Right cardiac atrium (tissue), 5 donors: ENCODE measurements at regions not wholly inside any gene's neighbourhood (a gene's known extent, or its start where the extent isn't known, plus 50 kb on each side); places are given as distances from the start of the nearest gene placed in this dataset.

Source experiments
- ATAC-seq, 2 donors: fragments of 200-7000 bp; cut with Tn5 transposase; one replicate each; pipeline versions ENCODE4 v1.8.0 to v1.9.1; 2020; ENCODE audit warnings: moderate library complexity in 2 of 2, mild to moderate bottlenecking in 1 of 2
- DNase-seq, 3 donors: peaks; one replicate each; pipeline ENCODE4 v3.0.0-alpha.2; 2020
- H3K27ac ChIP-seq: one replicate; pipeline ENCODE4 v1.5.1; 2013; ENCODE audit warnings: mild to moderate bottlenecking, low read length, control low read depth, moderate library complexity
- H3K27me3 ChIP-seq: one replicate; pipeline ENCODE4 v1.6.1; 2013; ENCODE audit not compliant: control insufficient read depth, insufficient read depth
- H3K4me1 ChIP-seq: one replicate; pipeline ENCODE4 v1.6.1; 2013; ENCODE audit warnings: low read length; ENCODE audit not compliant: control insufficient read depth, insufficient read depth
- H3K4me3 ChIP-seq: one replicate; pipeline ENCODE4 v1.5.1; 2013; ENCODE audit warnings: low read length, control low read depth
- H3K9me3 ChIP-seq: one replicate; pipeline ENCODE4 v1.6.1; 2013; ENCODE audit warnings: low read length; ENCODE audit not compliant: control insufficient read depth
- WGBS: extraction: QIAGEN DNeasy Blood & Tissue Kit; methylation state at CpG from one replicate; pipeline ENCODE4 v1.1.7; 2013; 5-methylcytosine and 5-hydroxymethylcytosine counted together
- intact Hi-C, 4 donors: fragments of 100-400 bp; cut with DNase I; formaldehyde crosslinking; loops; one replicate each; pipeline versions ENCODE4 v1.11.0 to v1.14.0; 2022 to 2023
- donor health status: healthy with polysubstance abuse.
- donor health status: DM: no; HTN: yes; CAD: no.
- donor health status: DM: no; HTN: no; CAD: no.
- donor health status: DM: no; HTN: yes; CAD: no; lungs with severe emphysema.
- donor health status: DM: yes; HTN: yes; CAD: no.

DNA sequence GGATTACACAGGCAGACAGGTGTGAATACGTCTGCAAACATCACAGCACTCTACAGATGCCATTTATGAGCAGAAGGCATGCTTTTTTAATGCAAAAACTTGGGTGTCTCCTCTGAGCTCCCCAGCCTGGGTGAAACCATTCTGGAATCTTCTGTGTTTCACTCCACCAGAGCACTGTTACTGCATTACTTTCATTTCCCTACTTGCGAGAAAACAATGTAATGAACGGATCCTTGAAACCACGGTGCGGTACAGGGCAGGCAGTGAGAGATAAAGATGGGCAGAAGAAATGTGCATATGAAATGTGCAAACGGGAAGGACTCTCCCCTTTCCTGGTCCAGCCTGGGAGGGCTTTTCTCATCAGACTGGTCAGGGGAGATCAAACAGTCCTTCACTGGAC, 584.3 kb upstream of the KLF4 start:
- Histone ChIP-seq H3K4me3 (no peak overlapping the region), H3K9me3 (no peaks in the 10 kb centered on the region), H3K27me3 (no peaks in the 10 kb centered on the region), H3K27ac (no peak overlapping the region), H3K4me1 (no peaks in the 10 kb centered on the region)
- no peak for DNase-seq
- ATAC-seq = no peak
- WGBS = 71% methylated on average over 6 of the region's 6 CpGs
- intact Hi-C loops = no loop called here

DNA sequence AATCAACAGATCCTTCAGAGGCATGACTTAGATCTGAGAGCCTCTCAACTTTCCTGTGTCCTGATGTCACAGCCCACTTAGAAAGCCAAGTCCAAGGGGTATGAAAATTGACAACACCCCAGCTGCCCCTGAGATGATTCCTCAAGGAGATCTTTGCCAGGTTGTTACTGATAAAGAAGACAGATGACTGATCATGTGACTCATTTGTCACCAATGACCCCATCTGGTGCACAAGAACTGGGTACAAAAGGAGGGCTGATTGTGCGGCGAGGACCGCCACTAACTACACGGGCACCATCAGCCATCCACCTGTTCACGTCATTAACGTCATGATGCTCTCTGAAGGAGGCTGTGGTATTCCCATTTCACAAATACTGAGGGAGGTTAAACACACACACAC, 583.2 kb upstream of the KLF4 start:
- H3K27ac ChIP-seq = no peak overlapping the region
- no peaks in the 10 kb centered on the region for H3K4me1 ChIP-seq
- DNase-seq (no peak), ATAC-seq (no peak)
- H3K9me3 ChIP-seq = no peaks in the 10 kb centered on the region
- H3K4me3 ChIP-seq = no peak overlapping the region
- 98% methylated on average over 6 of the region's 6 CpGs for WGBS
- intact Hi-C loops = no loop called here
- H3K27me3 ChIP-seq = no peaks in the 10 kb centered on the region

DNA sequence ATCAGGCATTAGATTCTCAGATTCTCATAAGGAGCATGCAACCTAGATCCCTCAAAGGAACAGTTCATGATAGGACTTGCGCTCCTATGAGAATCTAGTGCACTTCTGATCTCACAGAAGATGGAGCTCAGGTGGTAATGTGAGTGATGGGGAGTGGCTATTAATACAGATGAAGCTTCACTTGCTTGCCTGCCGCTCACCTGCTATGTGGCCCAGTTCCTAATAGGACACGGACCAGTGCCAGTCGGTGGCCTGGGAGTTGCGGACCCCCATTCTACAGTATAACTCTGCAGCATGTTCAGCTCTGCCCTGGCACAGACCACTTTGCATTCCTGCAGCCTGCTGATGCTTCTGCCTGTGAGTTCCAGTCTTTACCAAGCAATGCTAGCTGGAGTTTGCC, 581.3 kb upstream of the KLF4 start:
- no peaks in the 10 kb centered on the region for H3K4me1 ChIP-seq
- DNase-seq (no peak), ATAC-seq (no peak)
- no peak overlapping the region for H3K27ac ChIP-seq
- intact Hi-C loops = no loop called here
- no peaks in the 10 kb centered on the region for H3K9me3 ChIP-seq
- H3K27me3 ChIP-seq = no peaks in the 10 kb centered on the region
- WGBS = 99% methylated on average over 5 of the region's 5 CpGs
- no peak overlapping the region for H3K4me3 ChIP-seq

DNA sequence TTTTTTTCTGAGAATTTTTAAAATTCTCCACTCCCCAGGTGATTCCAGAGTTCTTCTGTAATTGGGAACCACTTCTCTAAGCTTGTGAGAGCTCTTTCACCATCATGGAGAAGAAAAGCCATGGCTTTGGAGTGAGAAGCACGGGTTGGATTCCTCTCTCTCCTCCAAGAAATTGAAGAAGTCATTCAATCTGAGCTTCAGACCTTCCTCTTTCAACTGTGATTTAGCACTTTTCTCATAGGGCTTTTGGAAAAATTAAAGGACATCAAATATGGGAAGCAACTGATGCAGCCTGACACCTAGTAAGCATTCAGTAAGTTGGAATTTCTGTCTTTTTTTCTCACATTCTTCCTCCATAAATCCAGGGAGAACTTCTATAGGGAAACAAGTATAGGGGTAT, 580.4 kb upstream of the KLF4 start:
- H3K27ac ChIP-seq = no peak overlapping the region
- 71% methylated on average over 1 of the region's 1 CpG for WGBS
- no peak for DNase-seq
- H3K4me3 ChIP-seq = no peak overlapping the region
- intact Hi-C loops = no loop called here
- H3K27me3 ChIP-seq = no peaks in the 10 kb centered on the region
- no peak for ATAC-seq
- H3K9me3 ChIP-seq = no peaks in the 10 kb centered on the region
- H3K4me1 ChIP-seq = no peaks in the 10 kb centered on the region

DNA sequence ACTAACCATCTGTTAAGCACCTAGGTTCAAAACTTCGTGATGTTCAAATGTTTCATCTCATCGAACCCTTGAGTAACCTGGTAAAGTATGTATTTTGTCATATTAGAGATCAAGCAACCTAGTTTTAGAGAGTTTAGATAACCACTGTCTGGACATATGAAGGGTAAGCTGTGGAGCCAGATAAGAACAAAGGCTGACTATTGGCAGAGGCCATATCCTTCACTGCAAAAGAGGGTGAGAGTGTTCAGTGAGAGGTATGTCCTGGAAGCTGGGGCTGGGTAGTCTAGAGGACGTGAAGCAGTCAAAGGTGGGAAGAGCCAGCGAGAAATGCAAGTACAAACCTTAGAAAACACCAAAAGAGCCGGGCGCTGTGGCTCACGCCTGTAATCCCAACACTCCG, 573.1 kb upstream of the KLF4 start:
- no peaks in the 10 kb centered on the region for H3K27me3 ChIP-seq
- no peaks in the 10 kb centered on the region for H3K9me3 ChIP-seq
- no peaks in the 10 kb centered on the region for H3K4me1 ChIP-seq
- ATAC-seq = no peak
- intact Hi-C loops = no loop called here
- H3K27ac ChIP-seq = no peak overlapping the region
- no peak for DNase-seq
- 92% methylated on average over 8 of the region's 8 CpGs for WGBS
- no peak overlapping the region for H3K4me3 ChIP-seq

DNA sequence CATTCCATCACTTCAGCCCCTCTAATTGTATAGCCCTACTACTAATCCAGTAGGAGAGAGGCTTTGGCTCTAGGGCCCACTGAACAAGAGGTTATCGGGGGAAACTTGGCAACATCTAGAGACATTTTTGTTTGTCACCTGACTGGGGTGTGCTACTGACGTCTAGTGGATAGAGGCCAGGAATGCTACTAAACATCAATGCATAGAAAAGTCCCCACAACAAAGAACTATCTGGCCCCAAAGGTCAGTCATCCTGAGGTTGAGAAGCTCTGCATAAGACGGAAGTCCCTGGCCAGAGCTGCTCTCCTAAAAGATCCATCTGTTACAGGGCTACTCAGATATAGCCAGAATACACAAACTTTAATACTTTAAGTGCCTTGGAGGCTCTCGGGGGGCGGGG, 570.6 kb upstream of the KLF4 start:
- 84% methylated on average over 5 of the region's 5 CpGs for WGBS
- no peaks in the 10 kb centered on the region for H3K4me1 ChIP-seq
- no peak overlapping the region for H3K27ac ChIP-seq
- no peaks in the 10 kb centered on the region for H3K9me3 ChIP-seq
- no peak overlapping the region for H3K4me3 ChIP-seq
- ATAC-seq (no peak), DNase-seq (no peak)
- intact Hi-C loops = no loop called here
- H3K27me3 ChIP-seq = no peaks in the 10 kb centered on the region

DNA sequence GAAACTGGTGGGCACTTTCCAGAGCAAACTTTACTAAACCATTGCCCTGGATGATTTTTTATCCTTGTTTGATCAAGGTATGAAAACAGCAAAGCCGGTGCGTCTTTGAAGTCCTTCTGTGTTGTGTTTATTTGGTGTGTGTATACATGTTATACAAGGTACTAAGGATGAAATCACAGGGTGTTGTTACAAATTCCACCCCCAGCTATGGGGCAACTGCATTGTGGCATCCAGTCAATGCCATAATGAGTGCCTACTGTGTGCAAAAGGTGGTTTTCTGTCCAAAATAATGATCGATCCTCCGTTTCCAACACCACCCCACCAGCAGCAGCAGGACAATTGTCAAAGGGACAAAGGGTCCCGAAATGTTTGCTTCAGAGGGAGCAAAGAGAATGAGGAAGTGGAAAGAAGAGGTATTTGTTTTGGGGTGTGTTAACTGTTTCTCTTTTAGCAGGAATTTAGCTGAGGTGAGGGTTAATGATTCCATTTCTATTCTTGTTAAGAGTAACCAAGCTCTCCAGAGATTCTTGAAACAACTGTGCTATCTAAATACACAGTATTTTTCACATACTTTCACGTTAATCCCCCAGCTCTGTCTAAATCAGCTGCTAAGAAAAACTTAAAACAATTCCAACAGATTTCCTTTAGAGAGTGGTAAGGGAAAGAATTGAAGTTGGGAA, 568.7 kb upstream of the KLF4 start:
- DNase-seq (no peak), ATAC-seq (no peak)
- WGBS = 81% methylated on average over 6 of the region's 6 CpGs
- Histone ChIP-seq H3K27me3 (no peaks in the 10 kb centered on the region), H3K9me3 (no peaks in the 10 kb centered on the region), H3K27ac (no peak overlapping the region), H3K4me3 (no peak overlapping the region), H3K4me1 (peaks cover 3% of the 10 kb centered on the region)
- intact Hi-C loops = loop anchor here in 2 of 4 donors (10.0 kb wide), 2 partner anchors 57 to 423 kb away; no protein-coding TSS in a partner anchor

DNA sequence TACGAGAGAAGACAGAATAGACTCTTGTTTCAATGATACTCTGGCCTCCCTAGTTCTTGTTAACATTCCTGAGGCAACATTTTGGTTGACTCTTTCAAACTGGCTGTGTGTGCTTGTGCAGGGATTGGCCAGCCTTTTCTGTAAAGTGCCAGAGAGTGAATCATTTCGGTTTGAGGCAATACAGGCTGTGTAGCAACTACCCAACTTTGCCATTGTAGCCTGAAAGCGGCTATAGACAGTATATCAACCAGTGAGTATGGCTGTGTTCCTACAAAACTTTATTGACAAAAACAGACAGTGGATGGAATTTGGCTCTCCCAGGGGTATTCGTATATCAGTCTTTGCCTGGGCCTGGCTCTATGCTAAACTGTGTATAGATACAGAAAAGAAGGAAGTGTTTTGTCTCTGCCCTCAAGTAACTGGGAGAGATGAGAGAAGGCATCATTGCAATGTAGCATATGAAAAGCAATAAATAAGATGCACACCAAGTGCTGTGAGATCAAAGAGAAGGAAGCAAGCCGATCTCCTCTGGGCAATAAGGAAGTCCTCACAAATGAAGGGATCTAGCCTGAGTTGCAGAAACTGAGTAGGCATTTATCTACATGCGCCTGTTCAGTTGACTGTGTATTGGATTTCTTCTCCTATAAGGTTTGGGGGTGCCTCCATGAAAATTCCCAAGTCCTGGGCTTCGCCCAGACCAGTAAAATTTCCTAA, 568.0 kb upstream of the KLF4 start:
- H3K4me1 ChIP-seq = peaks cover 5% of the 10 kb centered on the region
- H3K4me3 ChIP-seq = no peak overlapping the region
- H3K27ac ChIP-seq = no peak overlapping the region
- no peaks in the 10 kb centered on the region for H3K9me3 ChIP-seq
- intact Hi-C loops = loop anchor here in 2 of 4 donors (10.0 kb wide), 2 partner anchors 57 to 423 kb away; no protein-coding TSS in a partner anchor
- no peaks in the 10 kb centered on the region for H3K27me3 ChIP-seq
- 68% methylated on average over 7 of the region's 7 CpGs for WGBS
- DNase-seq = peak in 1 of 3 donors; percentile 14
- peak; percentile 68 to 82 for ATAC-seq

DNA sequence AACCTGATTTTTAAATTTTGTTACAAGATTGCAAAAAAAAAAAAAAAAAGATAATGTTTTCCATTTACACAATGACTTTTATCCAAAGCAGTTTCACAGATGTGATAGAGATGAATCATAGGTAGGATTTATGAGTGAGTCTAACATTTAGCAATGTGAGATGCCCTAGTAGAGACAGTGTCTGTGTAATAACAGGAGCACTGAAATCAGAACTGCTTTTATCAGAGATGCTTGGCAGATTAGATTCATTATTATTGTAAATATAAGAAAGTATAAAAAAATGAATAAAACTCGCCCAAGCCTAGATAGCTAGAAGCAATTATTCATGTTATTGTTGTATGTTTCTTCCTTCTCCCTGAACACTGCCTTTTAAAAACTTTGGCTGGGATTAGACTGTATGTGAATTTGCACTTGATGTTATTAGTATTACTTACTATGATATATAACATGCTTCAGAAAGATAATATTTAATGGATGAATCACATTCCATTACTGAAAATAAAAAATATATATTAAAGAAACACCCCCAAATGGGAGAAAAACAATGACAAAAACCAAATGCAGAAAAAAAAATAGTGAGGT, 567.3 kb upstream of the KLF4 start:
- Histone ChIP-seq H3K4me3 (no peak overlapping the region), H3K4me1 (peaks cover 8% of the 10 kb centered on the region), H3K27me3 (no peaks in the 10 kb centered on the region), H3K9me3 (no peaks in the 10 kb centered on the region), H3K27ac (no peak overlapping the region)
- 74% methylated on average over 1 of the region's 1 CpG for WGBS
- DNase-seq (no peak), ATAC-seq (no peak)
- intact Hi-C loops = loop anchor here in 2 of 4 donors (10.0 kb wide), 2 partner anchors 58 to 422 kb away; no protein-coding TSS in a partner anchor

DNA sequence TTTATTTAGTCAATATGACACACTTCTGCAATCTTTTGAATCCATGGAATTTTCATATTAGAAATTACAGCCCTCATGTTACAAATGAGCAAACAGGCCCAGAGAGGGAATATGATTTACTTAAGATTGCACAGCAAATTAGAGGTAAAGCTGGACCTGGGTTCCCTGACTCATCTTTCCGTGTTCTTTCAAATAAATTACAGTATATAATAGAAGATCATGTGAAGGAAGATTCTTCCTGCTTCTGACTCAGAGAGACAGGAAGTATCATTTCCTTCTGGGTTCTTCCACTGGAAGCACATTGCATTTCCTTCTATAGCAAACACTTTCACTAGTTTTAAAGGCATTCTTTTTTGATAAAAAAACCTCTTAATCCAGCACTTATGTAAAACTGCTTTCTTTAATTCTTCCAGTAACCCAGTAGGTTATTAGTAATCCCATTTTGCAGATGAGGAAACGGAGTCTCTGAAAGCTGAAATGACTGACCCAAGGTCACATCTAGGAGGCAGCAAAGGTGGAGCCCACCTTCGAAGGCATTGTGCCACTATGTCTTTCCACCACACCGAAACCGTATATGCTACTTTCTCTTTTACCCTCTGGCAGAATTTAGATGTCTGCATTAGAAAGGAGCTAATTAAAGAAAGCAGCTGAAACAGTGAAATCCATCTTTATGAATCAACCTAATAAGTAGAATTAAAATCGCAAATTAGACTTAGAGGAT, 566.7 kb upstream of the KLF4 start:
- peaks cover 8% of the 10 kb centered on the region for H3K4me1 ChIP-seq
- no peaks in the 10 kb centered on the region for H3K9me3 ChIP-seq
- no peak overlapping the region for H3K4me3 ChIP-seq
- intact Hi-C loops = loop anchor here in 2 of 4 donors (10.0 kb wide), 2 partner anchors 59 to 421 kb away; no protein-coding TSS in a partner anchor
- DNase-seq = no peak
- no peak overlapping the region for H3K27ac ChIP-seq
- no peak for ATAC-seq
- WGBS = 70% methylated on average over 6 of the region's 6 CpGs
- no peaks in the 10 kb centered on the region for H3K27me3 ChIP-seq
